AG08395 (cell line): ENCODE measurements at regions not wholly inside any gene's neighbourhood (a gene's known extent, or its start where the extent isn't known, plus 50 kb on each side); places are given as distances from the start of the nearest gene placed in this dataset.

Experiments
- DNase-seq: peaks from one replicate; pipeline ENCODE4 v3.0.0; 2012; ENCODE audit warnings: mixed read lengths, low spot score

DNA sequence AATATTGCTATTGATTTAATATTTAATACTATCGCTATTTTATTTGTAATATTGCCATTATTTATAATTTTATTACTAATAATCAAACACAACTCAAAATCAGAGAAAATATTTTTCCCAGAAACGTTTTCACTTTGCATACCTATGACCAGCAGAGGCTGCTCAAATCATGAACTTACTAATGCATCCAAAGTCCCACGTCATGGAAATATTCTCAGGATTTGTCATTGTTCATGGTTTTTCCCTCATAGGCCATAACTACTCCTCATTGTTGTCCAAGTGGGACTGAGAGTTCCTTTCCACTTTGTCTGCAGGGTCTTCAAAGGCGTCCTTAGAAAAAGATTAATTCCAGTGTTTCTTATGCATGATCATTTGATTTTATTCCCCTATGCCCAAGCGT is 344.8 kb downstream of the THBS2 start:
- peak; percentile 66 for DNase-seq

DNA sequence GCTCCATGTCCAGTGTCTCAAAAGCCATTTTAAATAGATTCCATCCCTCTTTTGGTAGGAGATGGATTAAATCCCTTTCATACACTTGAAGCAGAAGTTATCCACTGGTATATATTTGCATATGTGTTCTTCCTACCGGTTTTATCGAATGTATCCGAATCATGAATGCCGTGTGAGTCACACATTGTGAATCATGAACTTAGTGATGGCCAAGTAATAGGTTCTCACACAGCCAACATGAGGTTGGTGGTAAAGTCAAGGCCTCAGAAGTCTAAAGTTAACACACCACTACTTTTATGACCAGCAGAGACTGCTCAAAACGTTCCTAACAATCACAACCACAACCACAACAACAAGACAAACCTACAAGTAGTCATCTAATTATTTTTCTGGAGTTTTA is 345.5 kb downstream of the THBS2 start:
- peak; percentile 47 for DNase-seq

DNA sequence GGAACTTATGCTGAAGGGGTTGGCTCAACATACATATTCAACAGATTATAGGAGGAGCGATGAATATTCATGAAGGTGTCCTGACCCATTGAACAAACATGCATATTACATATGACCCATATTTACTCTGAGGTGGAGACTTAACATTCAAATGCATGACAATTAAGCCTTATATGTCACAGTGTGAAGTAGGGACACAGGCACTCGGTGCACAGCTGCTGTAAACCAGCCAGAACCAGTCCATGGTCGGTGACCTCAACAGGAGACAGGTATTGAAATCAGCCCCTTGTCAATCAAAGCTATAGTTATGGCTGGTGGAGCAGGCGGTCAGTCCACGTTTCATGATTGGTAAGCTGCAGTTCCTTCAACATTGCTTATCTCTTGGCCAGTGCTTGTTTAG is 347.3 kb downstream of the THBS2 start:
- no peak for DNase-seq

DNA sequence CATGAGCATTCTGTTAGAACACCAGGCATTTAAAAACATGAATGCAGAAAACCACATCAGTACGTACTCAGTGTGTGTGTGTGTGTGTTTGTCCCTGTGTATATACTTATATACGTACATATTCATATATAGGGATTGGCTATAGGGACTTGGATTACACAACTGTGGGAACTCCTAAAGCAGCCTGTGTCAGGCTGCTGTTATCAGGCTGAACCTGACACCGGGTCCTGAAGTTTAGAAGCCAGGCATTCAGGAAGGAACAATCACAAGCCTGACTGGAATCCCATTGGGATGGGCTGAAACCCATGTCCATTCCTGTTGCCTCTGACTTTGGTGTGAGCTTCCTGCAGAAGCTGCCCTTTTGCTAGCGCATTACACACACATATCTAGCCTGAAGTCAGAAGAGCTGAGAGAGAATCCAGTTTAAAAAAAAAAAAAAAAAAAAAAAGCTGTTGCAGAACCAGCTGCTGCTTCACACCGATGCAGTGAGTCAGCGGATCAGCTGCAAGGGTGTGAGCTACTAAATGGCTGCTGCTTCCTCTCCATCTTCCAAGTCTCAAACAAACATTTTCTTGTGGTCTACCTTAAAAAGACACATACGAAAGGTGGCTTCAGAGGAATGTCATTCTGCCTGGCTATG is 348.1 kb downstream of the THBS2 start:
- DNase-seq, result no peak

DNA sequence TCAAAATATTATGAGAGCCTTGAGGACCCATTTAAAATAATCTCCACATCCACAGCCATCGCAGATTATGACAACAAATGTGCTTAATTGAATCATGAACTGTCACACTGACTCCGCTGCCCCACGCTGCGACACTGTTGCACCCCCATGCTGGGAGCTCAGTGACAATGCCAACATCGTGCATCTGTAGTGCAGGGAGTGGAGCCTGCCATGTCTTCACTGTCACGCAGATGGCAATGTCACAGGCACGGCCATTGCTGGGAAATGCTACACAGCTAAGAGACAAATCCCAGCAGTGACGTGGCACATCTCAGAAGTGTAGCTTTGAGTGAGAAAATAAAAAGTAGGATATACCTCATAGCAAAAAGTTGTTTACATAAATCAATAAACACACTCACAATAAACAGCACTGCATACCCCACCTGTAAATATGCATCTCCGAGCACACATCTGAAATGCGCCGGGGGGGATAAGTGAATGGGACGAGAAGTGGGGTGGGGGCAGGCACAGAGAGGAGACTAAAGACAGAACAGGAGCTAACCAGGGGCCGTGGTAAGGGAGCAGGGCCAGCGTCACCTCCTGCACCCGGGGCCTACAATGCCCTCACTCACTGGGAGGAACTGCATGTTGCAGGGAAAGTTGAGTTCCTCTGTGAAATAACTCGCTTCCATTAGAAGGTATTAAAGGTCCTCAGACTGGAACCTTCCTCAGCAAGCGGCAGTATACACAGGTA is 349.9 kb downstream of the THBS2 start:
- DNase-seq, result no peak

DNA sequence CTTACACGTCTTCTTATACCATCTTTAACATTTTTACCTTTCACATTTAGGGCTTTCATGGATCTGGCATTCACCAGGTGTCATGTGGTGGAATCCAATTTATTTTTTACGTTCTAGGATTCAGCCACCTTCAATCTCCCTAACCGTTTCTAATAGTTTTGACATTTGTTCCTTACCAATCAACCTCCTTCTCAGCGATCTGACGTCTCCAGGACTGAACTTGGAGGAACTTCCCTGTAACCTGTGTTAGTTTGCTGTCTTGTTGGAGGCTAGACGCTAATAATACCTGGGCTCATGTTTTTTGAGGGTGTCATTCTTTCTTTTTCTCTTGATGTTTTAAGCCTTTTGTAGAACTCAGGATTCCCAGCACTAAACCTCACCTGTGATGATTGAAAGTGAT is 351.6 kb downstream of the THBS2 start:
- no peak for DNase-seq

DNA sequence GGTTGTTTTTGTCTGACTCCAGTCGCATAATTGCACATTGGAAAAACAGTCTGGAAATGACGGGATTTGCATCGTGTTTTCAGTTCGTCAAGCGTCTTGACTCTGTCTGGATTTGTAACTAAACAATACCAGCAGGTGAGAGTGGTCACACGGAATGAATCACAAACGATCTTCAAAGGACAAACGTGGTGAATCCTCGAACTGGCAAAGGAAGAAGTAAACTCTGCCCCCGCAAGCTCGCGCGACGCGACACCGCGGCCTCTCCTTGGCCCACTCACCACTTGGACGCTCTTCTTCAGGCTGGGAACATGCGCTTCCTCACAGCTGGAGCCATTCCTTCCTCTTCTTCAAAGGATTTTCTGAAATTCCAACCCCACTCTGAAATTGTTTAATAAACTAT is 352.6 kb downstream of the THBS2 start:
- DNase-seq, result no peak

DNA sequence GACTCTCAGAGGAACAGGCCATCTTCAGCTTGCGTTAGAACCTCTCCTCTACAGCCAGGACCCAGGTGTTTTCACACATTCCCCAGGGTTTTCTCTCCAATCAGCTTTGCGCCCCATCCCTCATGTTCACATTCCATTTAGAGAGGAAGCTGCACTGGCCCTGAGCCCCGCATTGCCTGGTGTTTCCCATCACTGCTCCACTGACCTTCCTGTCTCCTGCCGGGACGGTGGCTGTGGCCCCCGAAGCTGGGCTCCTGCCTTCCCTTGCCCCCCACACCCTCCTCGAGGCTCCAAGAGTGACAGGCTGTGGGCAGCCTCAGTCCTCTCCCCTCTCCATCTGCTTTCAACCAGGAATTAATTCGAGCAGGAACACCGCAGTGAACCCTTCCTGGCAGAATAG is 357.3 kb downstream of the THBS2 start:
- no peak for DNase-seq

DNA sequence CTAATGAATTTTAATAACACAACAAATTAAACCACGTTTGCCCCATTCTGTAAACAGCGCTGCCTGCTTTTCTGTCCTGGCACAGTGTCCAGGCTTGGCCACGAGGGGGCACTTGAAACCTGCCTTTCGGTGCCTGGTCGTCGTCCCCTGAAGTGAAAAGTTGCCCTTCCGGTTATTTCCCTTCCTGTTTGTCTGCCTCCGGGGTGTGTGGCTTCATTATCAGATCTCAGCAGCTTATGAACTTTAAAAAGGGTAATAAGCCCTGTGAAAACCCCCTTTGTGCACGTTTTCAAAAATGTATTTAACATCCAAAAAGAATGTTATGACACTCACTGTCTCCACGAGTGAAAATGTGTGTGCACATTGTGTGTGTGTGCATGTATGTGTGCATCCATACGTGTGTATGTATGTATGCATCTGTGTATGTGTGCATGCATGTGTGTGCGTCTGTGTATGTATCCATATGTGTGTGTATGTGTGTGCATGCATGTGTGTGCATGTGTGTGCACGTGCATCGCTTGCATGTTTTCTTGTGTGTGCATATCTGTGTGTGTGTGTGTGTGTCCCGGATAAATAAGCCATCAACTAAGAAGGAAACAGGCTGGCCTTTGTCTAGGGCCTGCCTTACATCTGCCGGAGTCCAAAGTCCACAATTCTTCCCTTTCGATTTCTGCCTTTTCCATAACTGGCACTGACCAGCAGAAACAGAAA is 358.4 kb downstream of the THBS2 start:
- DNase-seq, result peak; percentile 95

DNA sequence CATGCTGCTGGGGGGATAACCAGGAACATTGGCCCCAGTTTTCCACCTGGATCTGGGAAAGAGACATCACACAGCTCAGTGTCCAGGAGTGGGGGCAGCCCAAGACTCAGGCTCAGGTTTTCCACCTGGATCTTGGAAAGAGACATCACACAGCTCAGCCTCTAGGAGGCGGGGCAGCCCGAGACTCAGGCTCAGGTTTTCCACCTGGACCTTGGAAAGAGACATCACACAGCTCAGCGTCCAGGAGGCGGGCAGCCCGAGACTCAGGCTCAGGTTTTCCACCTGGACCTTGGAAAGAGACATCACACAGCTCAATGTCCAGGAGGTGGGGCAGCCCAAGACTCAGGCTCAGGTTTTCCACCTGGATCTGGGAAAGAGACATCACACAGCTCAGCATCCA is 361.6 kb downstream of the THBS2 start:
- no peak for DNase-seq

DNA sequence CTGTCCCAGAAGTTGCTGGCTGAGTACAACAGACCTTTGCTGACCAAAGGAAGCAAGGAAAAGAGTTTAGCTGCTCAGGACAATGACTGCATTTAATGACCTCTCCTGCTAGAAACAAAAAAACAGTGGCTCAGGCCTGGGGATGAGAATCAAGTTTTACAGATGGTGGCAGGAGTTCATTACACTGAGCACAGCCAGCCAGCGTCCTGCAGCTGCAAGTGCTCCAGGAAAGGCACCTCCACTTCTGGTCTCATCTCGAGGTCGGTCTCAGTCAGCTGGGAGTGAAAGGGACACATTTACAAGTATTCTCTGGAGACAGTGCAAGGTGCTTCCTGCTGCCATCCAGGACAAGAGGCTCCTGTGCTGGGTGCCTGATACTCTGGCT is 362.7 kb downstream of the THBS2 start:
- DNase-seq, result no peak

DNA sequence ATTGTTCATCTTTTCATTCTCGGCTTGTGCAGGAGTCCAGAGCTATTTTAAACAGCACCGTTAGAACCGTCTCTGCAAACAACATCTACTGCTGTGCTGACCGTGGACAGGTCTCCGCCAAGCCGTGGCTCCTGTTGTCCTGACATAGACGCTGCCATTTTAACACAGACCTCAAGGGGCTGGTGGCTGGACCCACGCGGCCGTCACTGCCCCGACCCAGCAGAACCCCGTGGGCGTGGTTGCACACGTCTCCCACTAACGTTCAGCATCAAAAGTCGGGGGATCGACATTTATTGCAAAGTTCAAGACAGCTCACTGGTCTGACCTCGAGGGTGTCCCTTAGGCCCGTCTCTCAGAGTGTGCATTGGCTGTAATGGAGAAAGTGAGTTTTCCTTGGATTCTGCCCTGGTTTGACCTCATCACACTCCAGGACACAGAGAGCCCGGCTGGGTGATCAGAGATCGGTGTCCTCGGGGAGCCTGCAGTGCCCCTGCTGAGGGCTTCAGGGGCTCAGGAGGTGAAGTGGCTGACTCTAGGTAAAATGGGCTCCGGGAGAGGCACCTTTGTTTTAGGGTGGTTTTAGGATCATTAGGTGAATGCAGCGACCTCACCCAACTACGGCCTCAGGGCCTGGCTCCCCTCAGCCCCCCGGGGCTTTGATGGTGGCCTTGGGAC is 363.2 kb downstream of the THBS2 start:
- no peak for DNase-seq

DNA sequence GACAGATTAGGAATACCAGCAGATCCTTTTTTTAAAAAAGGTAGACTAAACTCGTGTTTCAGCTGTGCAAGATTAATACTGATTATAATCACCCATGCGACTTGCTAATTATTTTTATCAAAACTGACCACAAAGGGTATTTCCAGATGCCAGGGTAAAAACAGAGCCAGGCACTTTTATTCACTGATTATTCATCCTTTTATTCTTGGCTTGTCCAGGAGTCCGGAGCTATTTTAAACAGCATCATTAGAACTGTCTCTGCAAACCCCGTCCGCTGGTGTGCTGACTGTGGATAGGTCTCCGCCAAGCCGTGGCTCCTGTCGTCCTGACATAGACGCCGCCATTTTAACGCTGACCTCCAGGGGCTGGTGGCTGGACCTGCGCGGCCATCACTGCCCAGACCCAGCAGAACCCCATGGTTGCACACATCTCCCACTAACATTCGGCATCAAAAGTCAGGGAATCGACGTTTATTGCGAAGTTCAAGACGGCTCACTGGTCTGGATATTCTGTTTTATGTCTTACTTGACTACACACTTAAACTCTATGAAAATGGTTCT is 364.8 kb downstream of the THBS2 start:
- no peak for DNase-seq

DNA sequence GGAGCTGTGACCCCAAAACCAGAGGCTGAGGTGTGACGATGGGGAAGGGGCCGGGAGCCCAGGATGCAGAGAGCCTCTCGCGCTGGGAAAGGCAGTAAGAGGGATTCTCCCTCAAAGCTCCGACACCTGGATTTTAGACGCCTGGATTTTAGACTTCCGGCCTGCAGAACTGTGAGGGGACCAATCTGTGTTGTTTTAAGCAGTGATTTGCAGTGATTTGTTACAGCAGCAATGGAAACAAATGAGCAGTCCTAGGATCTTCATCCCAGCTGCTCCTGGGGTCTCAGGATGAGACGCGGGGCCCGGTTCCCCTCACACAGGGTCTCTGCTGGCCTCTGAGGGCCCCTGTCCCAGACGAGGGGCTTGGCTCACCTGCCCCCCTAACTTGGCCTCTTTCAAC is 365.5 kb downstream of the THBS2 start:
- no peak for DNase-seq

DNA sequence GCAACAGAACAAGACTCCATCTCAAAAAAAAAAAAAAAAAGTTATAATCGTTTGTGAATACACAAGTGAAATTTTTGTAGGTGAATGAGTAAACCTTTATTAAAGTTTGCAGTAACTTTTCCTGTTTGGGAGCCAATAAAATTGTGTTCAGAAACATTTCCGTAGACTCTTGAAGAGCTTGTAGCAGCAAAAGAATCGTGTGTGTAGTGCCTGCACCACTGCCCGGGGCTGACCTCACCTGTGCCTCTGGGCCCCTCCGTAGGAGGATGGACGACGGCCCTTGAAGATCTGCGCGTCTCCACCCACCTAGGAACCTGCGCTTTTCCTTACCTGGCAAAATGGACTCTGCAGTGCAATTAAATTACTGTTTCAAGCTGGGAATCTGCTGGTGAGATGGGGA is 366.0 kb downstream of the THBS2 start:
- no peak for DNase-seq

DNA sequence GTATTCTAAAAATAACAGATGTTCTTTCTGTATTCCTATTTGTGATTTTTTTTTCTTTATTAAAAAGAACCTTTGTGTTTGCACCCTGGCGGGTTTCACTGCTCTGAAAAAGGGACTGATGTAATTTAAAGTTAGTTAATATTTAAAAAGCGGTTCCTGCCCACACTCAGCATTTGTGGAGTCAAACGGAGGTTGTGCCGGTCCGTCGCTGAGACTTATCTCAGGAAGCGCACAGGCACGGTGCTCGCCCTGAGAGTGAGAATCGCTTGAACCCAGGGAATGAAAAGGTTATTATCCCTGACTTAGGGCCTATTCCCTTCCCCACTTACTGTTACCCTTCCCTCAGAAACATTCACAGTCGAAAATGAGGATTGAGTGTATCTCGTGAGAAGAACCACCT is 366.7 kb downstream of the THBS2 start:
- DNase-seq, result no peak

DNA sequence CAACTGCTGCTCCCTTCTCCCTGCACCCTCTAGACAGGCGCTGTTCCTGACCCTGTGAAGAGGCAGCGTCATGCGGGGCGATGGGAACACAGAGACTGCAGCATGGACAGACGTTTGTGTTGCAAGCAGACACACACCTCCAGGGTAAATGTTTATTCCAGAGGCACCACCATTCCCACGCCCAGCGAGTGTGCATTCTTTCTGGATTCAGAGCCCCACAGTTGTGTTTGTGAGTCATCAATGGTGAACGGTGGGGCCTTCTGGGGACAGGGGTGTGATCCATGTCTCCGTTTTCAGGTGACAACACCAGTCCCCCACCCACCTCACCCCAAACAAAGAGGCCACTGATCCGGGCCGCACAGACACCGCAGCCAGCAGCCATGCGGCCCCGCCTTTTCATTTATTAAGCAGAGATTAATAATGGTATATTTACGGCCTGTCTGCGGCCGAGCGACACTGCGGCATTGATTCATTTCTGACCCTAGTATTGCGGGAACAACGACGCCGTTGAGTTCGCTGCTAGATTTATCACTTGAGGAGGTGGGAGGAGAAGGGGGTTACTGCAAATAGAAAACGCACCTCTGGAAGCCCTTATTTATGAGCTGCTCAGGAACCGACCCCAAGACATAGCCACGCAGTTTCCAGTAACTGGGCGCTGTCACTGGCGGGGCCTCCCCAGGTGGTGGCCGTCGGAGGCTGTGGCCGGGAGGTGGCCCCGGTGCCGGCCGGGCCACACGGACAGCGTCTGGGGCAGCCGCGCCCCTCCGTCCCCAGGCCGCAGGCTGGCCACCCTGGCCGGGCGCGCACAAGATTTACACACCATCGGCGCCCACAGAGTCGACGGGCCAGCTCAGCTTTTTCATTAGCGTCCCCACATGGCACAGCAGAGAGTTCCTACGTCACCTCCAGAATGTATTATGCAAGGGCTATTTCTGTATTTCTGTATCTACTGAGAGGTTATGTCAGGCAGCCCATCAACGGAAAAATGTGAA is 367.6 kb downstream of the THBS2 start:
- no peak for DNase-seq

DNA sequence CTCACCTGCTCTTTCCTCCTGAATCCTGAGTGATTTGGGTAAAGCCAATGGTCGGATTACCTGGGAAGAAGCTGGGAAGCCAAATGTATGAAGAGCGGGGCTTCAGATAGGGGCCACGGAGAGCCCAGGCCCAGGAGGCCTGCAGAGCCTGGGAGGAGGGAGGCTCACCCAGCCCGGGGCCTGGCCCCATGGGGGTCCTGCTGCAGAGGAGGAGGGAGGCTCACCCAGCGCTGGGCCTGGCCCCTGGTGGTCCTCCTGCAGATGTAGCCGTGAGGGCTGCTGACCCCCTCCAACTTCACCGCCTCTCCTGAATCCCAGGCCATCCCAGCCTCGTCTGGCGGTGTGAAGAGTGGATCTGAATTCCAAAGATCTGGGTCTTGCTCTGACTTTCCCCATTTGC is 368.4 kb downstream of the THBS2 start:
- DNase-seq, result no peak

DNA sequence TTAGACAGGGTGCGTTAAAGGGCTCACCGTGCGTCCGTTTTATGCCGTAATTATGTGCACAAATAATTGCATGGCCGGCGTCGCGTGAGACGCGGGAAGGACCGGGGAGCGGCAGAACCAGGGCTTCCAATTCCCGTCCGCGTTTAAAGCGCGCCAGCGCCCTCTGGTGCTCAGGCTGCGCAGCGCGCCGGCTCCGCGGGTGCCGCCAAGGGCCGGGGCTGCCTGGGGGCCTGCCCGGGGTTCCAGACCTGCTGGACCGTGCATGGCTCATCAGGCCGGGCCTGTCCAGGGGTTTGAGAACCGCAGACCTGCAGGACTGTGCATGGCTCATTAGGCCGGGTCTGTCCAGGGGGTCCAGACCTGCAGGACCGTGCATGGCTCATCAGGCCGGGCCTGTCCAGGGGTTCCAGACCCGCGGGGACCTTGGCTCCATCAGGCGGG is 369.0 kb downstream of the THBS2 start:
- DNase-seq, result peak; percentile 95

DNA sequence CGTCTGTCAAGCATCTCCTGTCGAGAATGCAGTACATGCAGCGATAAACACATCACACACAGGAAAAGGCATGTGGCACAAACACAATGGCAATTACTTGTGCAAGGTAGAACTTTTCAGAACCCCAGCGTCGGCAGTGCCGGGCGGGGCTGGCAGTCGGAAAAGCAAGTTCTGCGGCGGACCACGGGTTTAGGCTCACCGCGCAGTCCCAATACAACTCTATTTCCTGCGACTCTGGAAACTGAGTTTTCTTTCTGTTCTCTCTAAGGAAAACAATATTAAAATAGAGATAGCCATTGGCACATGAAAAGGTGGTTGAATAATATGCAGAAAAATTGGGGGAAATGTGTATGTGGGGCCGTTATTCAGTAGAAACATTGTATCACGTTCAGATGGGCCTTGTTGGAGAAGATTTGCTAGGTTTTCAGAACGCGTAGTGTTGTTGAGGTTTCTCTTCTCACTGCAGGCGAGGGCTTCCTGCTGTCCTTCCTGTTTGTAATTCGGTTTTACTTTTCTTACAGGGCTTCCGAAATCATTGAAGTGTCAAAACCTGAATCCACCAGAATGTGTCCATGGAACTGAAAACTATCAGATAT is 369.5 kb downstream of the THBS2 start:
- no peak for DNase-seq
